ENCODE measurements at regions not wholly inside any gene's neighbourhood (a gene's known extent, or its start where the extent isn't known, plus 50 kb on each side); places are given as distances from the start of the nearest gene placed in this dataset.

DNA sequence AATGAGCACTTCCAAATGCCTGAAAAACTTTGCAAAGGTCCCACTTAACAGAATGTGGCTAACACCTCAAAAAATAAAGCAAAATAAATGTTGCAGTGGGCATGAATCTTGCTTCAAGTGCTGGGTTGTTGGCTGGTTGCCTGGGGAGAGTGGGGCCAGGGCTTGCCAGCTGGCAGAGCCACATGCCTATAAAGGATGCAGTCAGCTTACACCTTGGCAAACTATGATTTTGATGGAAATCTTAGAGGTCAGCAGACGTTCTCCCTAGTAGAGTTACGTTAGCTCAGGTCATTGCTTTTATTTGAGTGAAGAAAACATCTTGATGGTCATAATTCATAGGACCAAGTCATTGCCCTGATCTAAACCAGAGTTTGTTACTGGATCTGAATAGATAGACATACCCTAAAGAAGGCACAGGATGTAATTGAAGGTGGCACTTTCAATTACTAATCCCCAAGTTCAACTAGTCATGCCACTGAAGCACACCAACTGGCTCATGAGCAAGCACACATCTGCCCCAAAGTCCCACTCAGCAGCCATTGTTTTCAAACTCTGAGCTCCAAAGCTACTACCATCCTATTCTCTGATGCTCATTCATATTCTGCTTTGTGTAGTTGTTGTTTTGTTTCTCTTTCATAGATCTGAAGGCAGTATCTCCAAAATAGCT, 51.2 kb upstream of the ZSWIM6 start:
- TF ChIP-seq, protein P1, sequence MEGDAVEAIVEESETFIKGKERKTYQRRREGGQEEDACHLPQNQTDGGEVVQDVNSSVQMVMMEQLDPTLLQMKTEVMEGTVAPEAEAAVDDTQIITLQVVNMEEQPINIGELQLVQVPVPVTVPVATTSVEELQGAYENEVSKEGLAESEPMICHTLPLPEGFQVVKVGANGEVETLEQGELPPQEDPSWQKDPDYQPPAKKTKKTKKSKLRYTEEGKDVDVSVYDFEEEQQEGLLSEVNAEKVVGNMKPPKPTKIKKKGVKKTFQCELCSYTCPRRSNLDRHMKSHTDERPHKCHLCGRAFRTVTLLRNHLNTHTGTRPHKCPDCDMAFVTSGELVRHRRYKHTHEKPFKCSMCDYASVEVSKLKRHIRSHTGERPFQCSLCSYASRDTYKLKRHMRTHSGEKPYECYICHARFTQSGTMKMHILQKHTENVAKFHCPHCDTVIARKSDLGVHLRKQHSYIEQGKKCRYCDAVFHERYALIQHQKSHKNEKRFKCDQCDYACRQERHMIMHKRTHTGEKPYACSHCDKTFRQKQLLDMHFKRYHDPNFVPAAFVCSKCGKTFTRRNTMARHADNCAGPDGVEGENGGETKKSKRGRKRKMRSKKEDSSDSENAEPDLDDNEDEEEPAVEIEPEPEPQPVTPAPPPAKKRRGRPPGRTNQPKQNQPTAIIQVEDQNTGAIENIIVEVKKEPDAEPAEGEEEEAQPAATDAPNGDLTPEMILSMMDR (conservative IDR thresholded peaks at IDR 0.05 in 1 of 2, IDR thresholded peaks at IDR 0.05 in 1 of 2; ENCODE audit: low read depth in 1 of 2, low read length in 2 of 2), result no peak
- TF ChIP-seq EZH2 (IDR thresholded peaks at IDR 0.05; ENCODE audit: low read length, missing control alignments), result no peak
